ENCODE measurements at regions not wholly inside any gene's neighbourhood (a gene's known extent, or its start where the extent isn't known, plus 50 kb on each side); places are given as distances from the start of the nearest gene placed in this dataset.
"Not testable (repeated sequence)": the region's sequence is repeated elsewhere in the genome, so short reads cannot be mapped to it uniquely, and the experiment has no call there.

- no peak for DNase-seq (ENCODE audit: low read depth)
- TF ChIP-seq, protein P1, sequence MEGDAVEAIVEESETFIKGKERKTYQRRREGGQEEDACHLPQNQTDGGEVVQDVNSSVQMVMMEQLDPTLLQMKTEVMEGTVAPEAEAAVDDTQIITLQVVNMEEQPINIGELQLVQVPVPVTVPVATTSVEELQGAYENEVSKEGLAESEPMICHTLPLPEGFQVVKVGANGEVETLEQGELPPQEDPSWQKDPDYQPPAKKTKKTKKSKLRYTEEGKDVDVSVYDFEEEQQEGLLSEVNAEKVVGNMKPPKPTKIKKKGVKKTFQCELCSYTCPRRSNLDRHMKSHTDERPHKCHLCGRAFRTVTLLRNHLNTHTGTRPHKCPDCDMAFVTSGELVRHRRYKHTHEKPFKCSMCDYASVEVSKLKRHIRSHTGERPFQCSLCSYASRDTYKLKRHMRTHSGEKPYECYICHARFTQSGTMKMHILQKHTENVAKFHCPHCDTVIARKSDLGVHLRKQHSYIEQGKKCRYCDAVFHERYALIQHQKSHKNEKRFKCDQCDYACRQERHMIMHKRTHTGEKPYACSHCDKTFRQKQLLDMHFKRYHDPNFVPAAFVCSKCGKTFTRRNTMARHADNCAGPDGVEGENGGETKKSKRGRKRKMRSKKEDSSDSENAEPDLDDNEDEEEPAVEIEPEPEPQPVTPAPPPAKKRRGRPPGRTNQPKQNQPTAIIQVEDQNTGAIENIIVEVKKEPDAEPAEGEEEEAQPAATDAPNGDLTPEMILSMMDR (IDR thresholded peaks at IDR 0.05; ENCODE audit: insufficient read depth, low read depth, low read length, missing control alignments): no peak
- H3K4me3 ChIP-seq (ENCODE audit: low read depth, low read length): no peak overlapping the region
Observed at GRCh38 chr14:39664646-39665045, 232.4 kb upstream of the FBXO33 start.

DNA sequence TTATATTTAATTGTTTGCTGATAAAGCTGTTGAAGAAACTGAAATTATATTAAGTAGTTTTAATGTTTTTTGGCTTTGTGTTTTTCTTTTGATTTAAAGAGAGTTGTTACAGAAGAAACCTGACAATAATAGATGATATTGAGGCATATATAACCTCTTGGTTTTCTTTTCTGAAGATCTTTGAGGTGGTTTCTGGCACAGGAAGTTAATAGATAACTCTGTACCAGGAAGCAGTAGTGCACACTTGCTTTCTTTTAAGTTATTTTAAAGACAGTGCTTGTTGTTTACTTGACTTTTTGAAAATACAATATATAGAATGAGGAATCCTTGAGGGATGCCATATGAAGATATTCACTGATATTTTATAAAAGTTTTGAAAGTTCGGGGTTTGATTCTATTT is 209.0 kb upstream of the FBXO33 start:
- DNase-seq (ENCODE audit: low read depth): peak; percentile 8
- H3K4me3 ChIP-seq (ENCODE audit: low read depth, low read length): no peak overlapping the region
- TF ChIP-seq, protein P1 (IDR thresholded peaks at IDR 0.05; ENCODE audit: insufficient read depth, low read depth, low read length, missing control alignments): no peak

GRCh38 chr14:39639009-39639408 is 206.8 kb upstream of the FBXO33 start:
- DNase-seq (ENCODE audit: low read depth); H3K4me3 ChIP-seq (ENCODE audit: low read depth, low read length): not testable (repeated sequence)

GRCh38 chr14:39628087-39628486 is 195.9 kb upstream of the FBXO33 start:
- TF ChIP-seq, protein P1 (IDR thresholded peaks at IDR 0.05; ENCODE audit: insufficient read depth, low read depth, low read length, missing control alignments): no peak
- H3K4me3 ChIP-seq (ENCODE audit: low read depth, low read length): no peak overlapping the region
- no peak for DNase-seq (ENCODE audit: low read depth)

DNA sequence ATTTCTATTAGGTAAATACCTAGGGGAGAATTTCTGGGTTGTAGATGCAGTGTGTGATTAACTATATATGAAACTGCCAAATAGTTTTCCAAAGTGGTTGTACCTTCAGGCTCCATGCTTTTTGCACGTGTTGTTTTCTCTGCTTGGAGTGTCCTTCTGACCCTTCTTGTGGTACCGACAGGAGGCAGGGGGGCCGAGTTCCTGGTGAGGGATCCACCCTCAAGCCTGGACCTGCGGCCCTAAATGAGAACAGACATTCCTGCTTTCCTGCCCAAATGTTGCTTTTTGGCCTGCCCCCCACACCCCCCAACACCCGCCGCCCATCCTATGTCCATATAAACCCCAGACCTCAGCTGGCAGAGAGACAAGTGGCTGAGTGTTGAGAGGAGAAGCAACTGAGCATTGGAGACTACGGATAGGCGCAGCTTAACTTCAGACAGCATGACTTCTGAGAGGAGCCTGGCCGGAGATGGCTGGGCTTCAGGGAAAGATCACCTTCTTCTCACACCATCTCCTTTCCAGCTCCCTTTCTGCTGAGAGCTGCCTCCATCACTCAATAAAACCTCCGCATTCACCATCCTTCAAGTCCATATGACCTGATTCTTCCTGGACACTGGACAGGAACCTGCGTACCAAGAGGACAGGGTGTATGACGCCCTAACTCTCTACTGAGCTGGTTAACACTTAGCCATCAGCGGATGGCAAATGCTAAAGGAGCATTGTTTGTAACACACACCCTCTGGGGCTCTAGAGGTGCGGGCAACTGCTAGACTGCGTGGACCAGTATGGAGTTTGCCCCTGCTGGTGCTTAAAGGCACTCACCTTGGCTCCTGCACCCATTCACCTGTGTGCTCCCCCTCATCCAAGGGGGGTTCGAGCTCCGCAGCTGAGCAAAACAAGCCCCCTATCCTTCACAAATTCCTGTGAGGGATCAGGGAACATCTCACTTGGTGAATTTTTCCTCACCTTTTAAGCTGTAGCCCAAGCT is 194.7 kb upstream of the FBXO33 start:
- H3K4me3 ChIP-seq (ENCODE audit: low read depth, low read length): no peak overlapping the region
- TF ChIP-seq, protein P1 (IDR thresholded peaks at IDR 0.05; ENCODE audit: insufficient read depth, low read depth, low read length, missing control alignments): no peak
- no peak for DNase-seq (ENCODE audit: low read depth)

GRCh38 chr14:39621678-39622077 is 189.4 kb upstream of the FBXO33 start:
- no peak for DNase-seq (ENCODE audit: low read depth)
- no peak overlapping the region for H3K4me3 ChIP-seq (ENCODE audit: low read depth, low read length)
- TF ChIP-seq, protein P1 (IDR thresholded peaks at IDR 0.05; ENCODE audit: insufficient read depth, low read depth, low read length, missing control alignments): no peak

DNA sequence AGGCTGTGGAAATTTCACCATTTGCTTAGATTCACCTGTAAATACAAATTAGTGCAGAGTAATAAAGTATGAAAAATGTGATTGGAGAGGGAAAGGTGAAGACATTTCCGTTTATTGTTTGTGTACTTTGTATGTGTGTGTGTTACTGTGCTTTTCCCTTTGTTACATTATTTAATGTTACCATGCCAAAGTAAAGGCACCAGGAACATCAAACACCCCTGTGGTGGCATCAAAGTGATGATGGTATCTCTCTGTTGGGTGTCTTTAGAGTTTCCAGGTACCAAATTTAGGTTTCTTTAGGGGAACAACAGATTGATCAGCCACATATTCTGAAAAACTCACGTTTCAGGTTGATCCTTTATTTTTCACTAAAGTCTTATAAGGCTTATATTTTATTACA is 189.0 kb upstream of the FBXO33 start:
- no peak overlapping the region for H3K4me3 ChIP-seq (ENCODE audit: low read depth, low read length)
- TF ChIP-seq, protein P1 (IDR thresholded peaks at IDR 0.05; ENCODE audit: insufficient read depth, low read depth, low read length, missing control alignments): no peak
- DNase-seq (ENCODE audit: low read depth): no peak

Measured in GM12865 (cell line).